HG03280 (cell line): ENCODE measurements at regions not wholly inside any gene's neighbourhood (a gene's known extent, or its start where the extent isn't known, plus 50 kb on each side); places are given as distances from the start of the nearest gene placed in this dataset.

Experiments
- ATAC-seq: cut with Tn5 transposase; IDR thresholded peaks from one replicate; pipeline ENCODE4 v1.9.1; 2021; ENCODE audit warnings: mild to moderate bottlenecking, moderate library complexity; ENCODE audit not compliant: unreplicated experiment

GRCh38 chr1:4113897-4114296 lies 213.8 kb upstream of the C1orf174 start:
- no peak for ATAC-seq

GRCh38 chr1:4115191-4115900 lies 215.3 kb upstream of the C1orf174 start:
- ATAC-seq: no peak

- no peak for ATAC-seq
Observed at GRCh38 chr1:4117196-4117595, 217.1 kb upstream of the C1orf174 start.

- ATAC-seq: no peak
Observed at GRCh38 chr1:4118746-4119515, 218.9 kb upstream of the C1orf174 start.

- ATAC-seq: no peak
Observed at GRCh38 chr1:4119516-4120220, 219.6 kb upstream of the C1orf174 start.

- ATAC-seq: no peak
Observed at GRCh38 chr1:4120557-4121292, 220.7 kb upstream of the C1orf174 start.

GRCh38 chr1:4121293-4121684 lies 221.2 kb upstream of the C1orf174 start:
- ATAC-seq: no peak

- no peak for ATAC-seq
Observed at GRCh38 chr1:4121834-4122512, 221.9 kb upstream of the C1orf174 start.

GRCh38 chr1:4122513-4123160 lies 222.6 kb upstream of the C1orf174 start:
- ATAC-seq: no peak

- ATAC-seq: no peak
Observed at GRCh38 chr1:4124631-4125145, 224.6 kb upstream of the C1orf174 start.

GRCh38 chr1:4126251-4126650 lies 226.2 kb upstream of the C1orf174 start:
- ATAC-seq: no peak

GRCh38 chr1:4126731-4127591 lies 226.9 kb upstream of the C1orf174 start:
- no peak for ATAC-seq

GRCh38 chr1:4127592-4128140 lies 227.6 kb upstream of the C1orf174 start:
- no peak for ATAC-seq

- no peak for ATAC-seq
Observed at GRCh38 chr1:4128616-4129015, 228.5 kb upstream of the C1orf174 start.

- no peak for ATAC-seq
Observed at GRCh38 chr1:4129693-4130092, 229.6 kb upstream of the C1orf174 start.

- no peak for ATAC-seq
Observed at GRCh38 chr1:4130096-4130495, 230.0 kb upstream of the C1orf174 start.

GRCh38 chr1:4131734-4132133 lies 231.7 kb upstream of the C1orf174 start:
- no peak for ATAC-seq
